ENCODE measurements at regions not wholly inside any gene's neighbourhood (a gene's known extent, or its start where the extent isn't known, plus 50 kb on each side); places are given as distances from the start of the nearest gene placed in this dataset.

- CTCF ChIA-PET = no interaction called here
- Histone ChIP-seq H3K36me3 (ENCODE audit: insufficient read depth, low read length, poor library complexity, severe bottlenecking) (no peaks in the 10 kb centered on the region), H3K27me3 (replicated peaks; ENCODE audit: insufficient read depth, low read depth, low read length, poor library complexity) (no peaks in the 10 kb centered on the region), H3K9me3 (ENCODE audit: low read depth, low read length, poor library complexity, severe bottlenecking) (peaks cover 3% of the 10 kb centered on the region), H3K4me3 (ENCODE audit: low read depth, low read length, poor library complexity, severe bottlenecking) (no peak overlapping the region), H3K27ac (ENCODE audit: low read depth, low read length, poor library complexity, severe bottlenecking) (no peak overlapping the region), H3K4me1 (ENCODE audit: insufficient read depth, low read length, poor library complexity, severe bottlenecking) (no peaks in the 10 kb centered on the region)
- intact Hi-C loops (cut with micrococcal nuclease; ENCODE audit: unreplicated experiment) = no loop called here
- no TSS peak for BruUV-seq (replicated peaks)
- TF ChIP-seq CTCF (conservative IDR thresholded peaks at IDR 0.05; ENCODE audit: low read depth, low read length) (no peak), EZH2 (IDR thresholded peaks at IDR 0.05; ENCODE audit: borderline replicate concordance, low read depth, low read length, poor library complexity, severe bottlenecking) (no peak)
- POLR2A ChIA-PET (ENCODE audit: low non-redundant PET) = no interaction called here
- DNase-seq (ENCODE audit: low spot score) = no peak
These were observed 95.4 kb downstream of the RAB18 start for GRCh38 chr10:27599546-27599945.

- no peaks in the 10 kb centered on the region for H3K4me1 ChIP-seq (ENCODE audit: insufficient read depth, low read length, poor library complexity, severe bottlenecking)
- DNase-seq (ENCODE audit: low spot score) = no peak
- H3K36me3 ChIP-seq (ENCODE audit: insufficient read depth, low read length, poor library complexity, severe bottlenecking) = no peaks in the 10 kb centered on the region
- no peak overlapping the region for H3K27ac ChIP-seq (ENCODE audit: low read depth, low read length, poor library complexity, severe bottlenecking)
- no peaks in the 10 kb centered on the region for H3K27me3 ChIP-seq (replicated peaks; ENCODE audit: insufficient read depth, low read depth, low read length, poor library complexity)
- intact Hi-C loops (cut with micrococcal nuclease; ENCODE audit: unreplicated experiment) = no loop called here
- ChIA-PET POLR2A (ENCODE audit: low non-redundant PET) (no interaction called here), CTCF (no interaction called here)
- peaks cover 3% of the 10 kb centered on the region for H3K9me3 ChIP-seq (ENCODE audit: low read depth, low read length, poor library complexity, severe bottlenecking)
- no peak overlapping the region for H3K4me3 ChIP-seq (ENCODE audit: low read depth, low read length, poor library complexity, severe bottlenecking)
- BruUV-seq (replicated peaks) = no TSS peak
- TF ChIP-seq CTCF (conservative IDR thresholded peaks at IDR 0.05; ENCODE audit: low read depth, low read length) = no peak
- TF ChIP-seq EZH2 (IDR thresholded peaks at IDR 0.05; ENCODE audit: borderline replicate concordance, low read depth, low read length, poor library complexity, severe bottlenecking) = no peak
These were observed 96.8 kb downstream of the RAB18 start for GRCh38 chr10:27600930-27601329.

- no peaks in the 10 kb centered on the region for H3K36me3 ChIP-seq (ENCODE audit: insufficient read depth, low read length, poor library complexity, severe bottlenecking)
- BruUV-seq (replicated peaks) = no TSS peak
These were observed 97.4 kb downstream of the RAB18 start for GRCh38 chr10:27601503-27601902.

More at GRCh38 chr10:27601503-27601902, 97.4 kb downstream of the RAB18 start:
- H3K4me1 ChIP-seq (ENCODE audit: insufficient read depth, low read length, poor library complexity, severe bottlenecking) = no peaks in the 10 kb centered on the region
- POLR2A ChIA-PET (ENCODE audit: low non-redundant PET) = no interaction called here
- TF ChIP-seq CTCF (conservative IDR thresholded peaks at IDR 0.05; ENCODE audit: low read depth, low read length) = no peak
- no peak for TF ChIP-seq EZH2 (IDR thresholded peaks at IDR 0.05; ENCODE audit: borderline replicate concordance, low read depth, low read length, poor library complexity, severe bottlenecking)
- no peak overlapping the region for H3K4me3 ChIP-seq (ENCODE audit: low read depth, low read length, poor library complexity, severe bottlenecking)
- intact Hi-C loops (cut with micrococcal nuclease; ENCODE audit: unreplicated experiment) = no loop called here
- CTCF ChIA-PET = no interaction called here
- peaks cover 3% of the 10 kb centered on the region for H3K9me3 ChIP-seq (ENCODE audit: low read depth, low read length, poor library complexity, severe bottlenecking)
- H3K27me3 ChIP-seq (replicated peaks; ENCODE audit: insufficient read depth, low read depth, low read length, poor library complexity) = no peaks in the 10 kb centered on the region
- DNase-seq (ENCODE audit: low spot score) = no peak
- H3K27ac ChIP-seq (ENCODE audit: low read depth, low read length, poor library complexity, severe bottlenecking) = no peak overlapping the region
